HG03575 (cell line): ENCODE measurements at regions not wholly inside any gene's neighbourhood (a gene's known extent, or its start where the extent isn't known, plus 50 kb on each side); places are given as distances from the start of the nearest gene placed in this dataset.
"Not testable (repeated sequence)": the region's sequence is repeated elsewhere in the genome, so short reads cannot be mapped to it uniquely, and the experiment has no call there.

Experiments used
- ATAC-seq: cut with Tn5 transposase; IDR thresholded peaks from one replicate; pipeline ENCODE4 v1.9.1; 2021; ENCODE audit not compliant: unreplicated experiment, insufficient number of reproducible peaks, low FRiP score; ENCODE audit errors: extremely low read depth

GRCh38 chr21:24594082-24594481 lies 1013.2 kb downstream of the MRPL39 start:
- no peak for ATAC-seq

GRCh38 chr21:24590261-24590660 lies 1017.0 kb downstream of the MRPL39 start:
- ATAC-seq: no peak

- ATAC-seq: no peak
These were observed 1023.8 kb downstream of the MRPL39 start for GRCh38 chr21:24583473-24583872.

- ATAC-seq: no peak
These were observed 1030.0 kb downstream of the MRPL39 start for GRCh38 chr21:24577301-24577700.

GRCh38 chr21:24561291-24561690 lies 1046.0 kb downstream of the MRPL39 start:
- ATAC-seq: no peak

GRCh38 chr21:24552491-24552890 lies 1054.8 kb downstream of the MRPL39 start:
- ATAC-seq: no peak

GRCh38 chr21:24545807-24546361 lies 1061.4 kb downstream of the MRPL39 start:
- no peak for ATAC-seq

GRCh38 chr21:24514081-24514733 lies 1093.1 kb downstream of the MRPL39 start:
- ATAC-seq: no peak

- ATAC-seq: no peak
These were observed 1098.2 kb downstream of the MRPL39 start for GRCh38 chr21:24509131-24509530.

- no peak for ATAC-seq
These were observed 1120.3 kb downstream of the MRPL39 start for GRCh38 chr21:24486973-24487372.

GRCh38 chr21:24483361-24483760 lies 1123.9 kb downstream of the MRPL39 start:
- not testable (repeated sequence) for ATAC-seq

GRCh38 chr21:24470852-24471251 lies 1136.4 kb downstream of the MRPL39 start:
- ATAC-seq: no peak

- ATAC-seq: no peak
These were observed 1150.9 kb downstream of the MRPL39 start for GRCh38 chr21:24456358-24456757.

GRCh38 chr21:24450119-24450518 lies 1157.2 kb downstream of the MRPL39 start:
- no peak for ATAC-seq

- no peak for ATAC-seq
These were observed 1161.8 kb downstream of the MRPL39 start for GRCh38 chr21:24445517-24445916.

GRCh38 chr21:24444736-24445135 lies 1162.5 kb downstream of the MRPL39 start:
- ATAC-seq: no peak

GRCh38 chr21:24436236-24436635 lies 1171.0 kb downstream of the MRPL39 start:
- ATAC-seq: no peak

- ATAC-seq: no peak
These were observed 1178.6 kb downstream of the MRPL39 start for GRCh38 chr21:24428591-24429199.

- ATAC-seq: no peak
These were observed 1182.5 kb downstream of the MRPL39 start for GRCh38 chr21:24424776-24425175.

GRCh38 chr21:24423546-24423945 lies 1183.7 kb downstream of the MRPL39 start:
- no peak for ATAC-seq

GRCh38 chr21:24420689-24421088 lies 1186.6 kb downstream of the MRPL39 start:
- ATAC-seq: no peak
